ENCODE measurements at regions not wholly inside any gene's neighbourhood (a gene's known extent, or its start where the extent isn't known, plus 50 kb on each side); places are given as distances from the start of the nearest gene placed in this dataset.

DNA sequence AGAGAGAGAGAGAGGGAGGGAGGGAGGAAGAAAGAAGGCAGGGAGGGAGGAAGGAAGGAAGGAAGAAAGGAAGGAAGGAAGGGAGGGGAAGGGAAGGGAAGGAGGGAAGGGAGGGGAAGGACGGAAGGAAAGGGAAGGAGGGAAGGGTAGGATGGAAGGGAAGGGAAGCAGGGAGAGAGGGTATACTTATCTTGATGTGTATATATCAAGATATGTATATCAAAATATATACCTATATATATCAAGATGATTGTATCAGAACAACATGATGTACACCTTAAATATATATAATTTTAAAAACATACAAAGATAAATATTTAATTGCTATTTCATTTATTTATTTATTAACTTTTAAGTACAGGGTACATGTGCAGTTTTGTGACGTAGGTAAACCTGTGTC, 96.8 kb upstream of the ADAMTS16 start:
- DNase-seq (ENCODE audit: low read depth, low spot score): no peak
- TF ChIP-seq, protein P1, sequence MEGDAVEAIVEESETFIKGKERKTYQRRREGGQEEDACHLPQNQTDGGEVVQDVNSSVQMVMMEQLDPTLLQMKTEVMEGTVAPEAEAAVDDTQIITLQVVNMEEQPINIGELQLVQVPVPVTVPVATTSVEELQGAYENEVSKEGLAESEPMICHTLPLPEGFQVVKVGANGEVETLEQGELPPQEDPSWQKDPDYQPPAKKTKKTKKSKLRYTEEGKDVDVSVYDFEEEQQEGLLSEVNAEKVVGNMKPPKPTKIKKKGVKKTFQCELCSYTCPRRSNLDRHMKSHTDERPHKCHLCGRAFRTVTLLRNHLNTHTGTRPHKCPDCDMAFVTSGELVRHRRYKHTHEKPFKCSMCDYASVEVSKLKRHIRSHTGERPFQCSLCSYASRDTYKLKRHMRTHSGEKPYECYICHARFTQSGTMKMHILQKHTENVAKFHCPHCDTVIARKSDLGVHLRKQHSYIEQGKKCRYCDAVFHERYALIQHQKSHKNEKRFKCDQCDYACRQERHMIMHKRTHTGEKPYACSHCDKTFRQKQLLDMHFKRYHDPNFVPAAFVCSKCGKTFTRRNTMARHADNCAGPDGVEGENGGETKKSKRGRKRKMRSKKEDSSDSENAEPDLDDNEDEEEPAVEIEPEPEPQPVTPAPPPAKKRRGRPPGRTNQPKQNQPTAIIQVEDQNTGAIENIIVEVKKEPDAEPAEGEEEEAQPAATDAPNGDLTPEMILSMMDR (conservative IDR thresholded peaks at IDR 0.05): no peak
- no peak overlapping the region for H3K27ac Mint-ChIP-seq (ENCODE audit: unreplicated experiment)
- H3K4me3 Mint-ChIP-seq: no peak overlapping the region
- no peaks in the 10 kb centered on the region for H3K9me3 Mint-ChIP-seq
- no peaks in the 10 kb centered on the region for H3K36me3 Mint-ChIP-seq (ENCODE audit: low read depth)
- no peaks in the 10 kb centered on the region for H3K4me1 Mint-ChIP-seq
- peaks cover 16% of the 10 kb centered on the region for H3K27me3 Mint-ChIP-seq (ENCODE audit: low read depth)

DNA sequence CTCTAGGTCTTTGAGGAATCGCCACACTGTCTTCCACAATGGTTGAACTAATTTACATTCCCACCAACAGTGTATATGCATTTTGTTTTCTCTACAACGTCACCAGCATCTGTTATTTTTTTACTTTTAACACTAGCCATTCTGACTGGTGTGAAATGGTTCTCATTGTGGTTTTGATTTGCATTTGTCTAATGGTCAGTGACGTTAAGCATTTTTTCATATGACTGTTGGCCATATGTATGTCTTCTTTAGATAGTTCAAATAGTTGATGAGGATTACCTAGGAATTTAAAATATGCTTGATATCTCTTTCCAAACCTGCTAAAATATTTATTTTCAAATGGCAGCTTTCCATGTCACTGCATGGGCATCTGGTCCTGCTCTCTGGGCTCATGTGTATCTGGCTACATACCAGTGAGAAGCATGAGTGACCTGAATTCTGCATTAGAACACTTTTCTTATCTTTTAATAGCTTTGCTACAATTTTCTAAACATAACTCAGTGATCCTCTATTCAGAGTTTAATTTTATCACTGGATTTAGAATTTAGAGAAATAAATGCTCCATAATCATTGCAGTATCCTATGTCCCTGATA, 95.8 kb upstream of the ADAMTS16 start:
- Mint-ChIP-seq H3K4me1 (no peaks in the 10 kb centered on the region), H3K4me3 (no peak overlapping the region), H3K9me3 (no peaks in the 10 kb centered on the region), H3K27me3 (ENCODE audit: low read depth) (peaks cover 11% of the 10 kb centered on the region), H3K27ac (ENCODE audit: unreplicated experiment) (no peak overlapping the region), H3K36me3 (ENCODE audit: low read depth) (no peaks in the 10 kb centered on the region)
- DNase-seq (ENCODE audit: low read depth, low spot score): no peak
- TF ChIP-seq, protein P1 (conservative IDR thresholded peaks at IDR 0.05): no peak

DNA sequence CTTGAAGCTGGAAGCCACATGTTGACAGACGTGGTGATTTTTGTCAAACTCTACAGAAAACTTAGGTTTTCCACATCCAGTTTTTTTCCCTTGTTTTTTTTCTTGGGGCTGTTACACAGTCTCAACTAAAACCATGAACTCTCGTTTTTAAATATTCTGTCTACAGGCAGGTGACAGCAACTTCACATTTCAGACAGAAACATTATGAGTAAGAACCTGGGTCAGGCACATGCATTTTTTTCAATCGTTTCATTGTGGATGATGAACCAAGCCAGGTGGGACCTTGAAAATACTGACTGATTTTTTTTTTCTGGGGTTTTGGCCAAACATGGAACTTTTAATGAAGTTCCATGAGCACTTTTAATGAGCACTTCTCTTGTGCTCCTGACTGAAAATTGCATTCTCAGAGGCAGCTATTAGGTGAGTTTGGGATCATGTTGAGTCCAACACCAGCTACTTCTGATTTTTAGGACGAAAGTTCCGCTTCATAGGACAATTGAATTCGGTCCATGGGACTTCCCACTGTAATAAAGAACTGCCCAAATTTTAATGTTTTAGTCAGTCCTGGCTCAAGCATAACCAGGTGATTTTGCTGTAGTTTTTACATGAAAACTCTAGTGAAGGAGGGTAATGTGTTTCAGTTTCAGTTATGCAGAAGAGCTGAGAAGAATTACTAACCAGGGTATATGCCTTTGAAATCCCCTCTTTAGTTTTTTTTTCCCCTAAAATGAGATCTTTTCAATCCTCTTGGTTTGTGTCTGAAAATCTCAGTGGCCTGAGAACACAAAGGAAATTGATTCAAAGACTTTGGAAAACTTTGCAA, 93.2 kb upstream of the ADAMTS16 start:
- peaks cover 9% of the 10 kb centered on the region for H3K27me3 Mint-ChIP-seq (ENCODE audit: low read depth)
- H3K4me3 Mint-ChIP-seq: no peak overlapping the region
- TF ChIP-seq, protein P1 (conservative IDR thresholded peaks at IDR 0.05): no peak
- H3K36me3 Mint-ChIP-seq (ENCODE audit: low read depth): no peaks in the 10 kb centered on the region
- no peaks in the 10 kb centered on the region for H3K4me1 Mint-ChIP-seq
- H3K27ac Mint-ChIP-seq (ENCODE audit: unreplicated experiment): no peak overlapping the region
- no peak for DNase-seq (ENCODE audit: low read depth, low spot score)
- H3K9me3 Mint-ChIP-seq: no peaks in the 10 kb centered on the region

DNA sequence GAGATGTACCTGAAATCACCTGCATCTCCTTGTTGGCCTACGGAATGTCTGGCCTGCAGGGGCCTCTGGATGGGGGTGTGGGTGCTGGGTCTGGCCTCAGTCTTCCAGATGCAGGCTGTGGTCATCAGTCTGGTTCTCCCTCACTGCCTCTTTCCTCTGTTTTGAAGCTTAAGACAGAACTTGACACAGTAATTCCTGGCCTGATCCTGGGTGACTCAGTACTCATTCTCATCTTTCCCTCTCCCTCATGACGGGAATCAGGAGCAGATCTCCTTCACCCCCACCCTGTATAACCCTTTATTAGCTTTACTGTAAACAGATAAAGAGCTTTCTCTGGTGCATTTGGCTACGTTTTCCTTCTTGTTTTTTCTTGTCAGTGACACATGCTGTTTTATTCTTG, 89.3 kb upstream of the ADAMTS16 start:
- no peaks in the 10 kb centered on the region for H3K4me1 Mint-ChIP-seq
- TF ChIP-seq, protein P1 (conservative IDR thresholded peaks at IDR 0.05): no peak
- H3K27ac Mint-ChIP-seq (ENCODE audit: unreplicated experiment): no peak overlapping the region

DNA sequence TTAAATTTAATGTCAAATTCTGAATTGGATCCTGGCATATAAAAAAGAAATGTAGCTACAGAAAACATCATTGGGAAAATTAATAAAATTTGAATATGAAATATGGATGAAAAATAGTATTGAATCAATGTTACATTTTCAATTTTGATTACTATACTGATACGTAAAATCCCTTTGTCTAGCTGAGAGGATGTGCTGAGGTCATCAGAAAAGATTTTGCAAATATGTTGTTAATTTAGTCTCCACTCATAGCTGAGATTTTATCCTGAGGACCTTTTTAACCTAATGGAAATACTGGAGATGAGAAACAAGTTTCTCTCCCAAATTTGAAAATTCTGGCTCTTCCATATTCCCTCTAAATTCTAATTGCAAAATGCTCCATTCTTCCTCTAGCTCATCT, 84.4 kb upstream of the ADAMTS16 start:
- Mint-ChIP-seq H3K4me1 (no peaks in the 10 kb centered on the region), H3K9me3 (no peaks in the 10 kb centered on the region), H3K36me3 (ENCODE audit: low read depth) (no peaks in the 10 kb centered on the region), H3K27ac (ENCODE audit: unreplicated experiment) (no peak overlapping the region), H3K27me3 (ENCODE audit: low read depth) (peaks cover 9% of the 10 kb centered on the region), H3K4me3 (no peak overlapping the region)
- TF ChIP-seq, protein P1 (conservative IDR thresholded peaks at IDR 0.05): no peak
- no peak for DNase-seq (ENCODE audit: low read depth, low spot score)

More for the DNA sequence above, 89.3 kb upstream of the ADAMTS16 start:
- Mint-ChIP-seq H3K9me3 (no peaks in the 10 kb centered on the region), H3K36me3 (ENCODE audit: low read depth) (no peaks in the 10 kb centered on the region), H3K27me3 (ENCODE audit: low read depth) (peaks cover 7% of the 10 kb centered on the region), H3K4me3 (no peak overlapping the region)
- no peak for DNase-seq (ENCODE audit: low read depth, low spot score)

All from neural crest cell (in vitro differentiated cells).